ENCODE measurements at regions not wholly inside any gene's neighbourhood (a gene's known extent, or its start where the extent isn't known, plus 50 kb on each side); places are given as distances from the start of the nearest gene placed in this dataset.
A peak's percentile ranks its signal among the peaks of the same experiment; 100 is the strongest.

- Histone ChIP-seq H3K36me3 (ENCODE audit: control insufficient read depth, insufficient read depth, low read length) (no peaks in the 10 kb centered on the region), H3K27ac (ENCODE audit: low read depth, low read length) (no peak overlapping the region), H3K4me3 (ENCODE audit: low read depth, low read length) (no peak overlapping the region), H3K9me3 (ENCODE audit: control insufficient read depth, insufficient read depth, low read length) (no peaks in the 10 kb centered on the region), H3K4me1 (ENCODE audit: control insufficient read depth, insufficient read depth, low read length) (no peaks in the 10 kb centered on the region), H3K27me3 (ENCODE audit: control insufficient read depth, insufficient read depth, low read length) (no peaks in the 10 kb centered on the region)
- no CpG with 5 or more reads among the region's 3 CpGs for WGBS (ENCODE audit: insufficient coverage)
- DNase-seq (ENCODE audit: low read depth in 4 of 6, low spot score in 6 of 6) = peak in 1 of 6 donors; percentile 10
Measured at GRCh38 chr15:97623091-97623661, 337.3 kb upstream of the ARRDC4 start.

DNA sequence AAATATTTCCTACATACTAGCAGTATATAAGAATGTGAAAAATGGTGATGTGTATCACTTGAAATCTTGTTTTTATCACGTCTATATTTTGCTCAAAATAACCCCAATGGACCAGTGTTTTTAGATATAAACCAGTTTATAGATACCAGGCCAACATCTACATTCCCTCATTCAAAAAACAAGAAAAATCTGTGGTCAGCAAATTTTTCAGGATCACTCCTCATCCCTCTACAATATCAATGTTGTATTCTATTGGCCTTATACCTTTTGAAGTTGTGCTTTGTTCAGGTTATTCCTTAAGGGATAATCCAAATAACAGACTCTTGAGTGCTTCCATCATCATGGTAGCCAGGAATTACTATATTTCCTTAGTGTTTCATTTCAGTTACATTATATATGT, 332.9 kb upstream of the ARRDC4 start:
- Histone ChIP-seq H3K27ac (ENCODE audit: low read depth, low read length) (no peak overlapping the region), H3K4me3 (ENCODE audit: low read depth, low read length) (no peak overlapping the region)
- WGBS (ENCODE audit: insufficient coverage) = no CpG with 5 or more reads among the region's 1 CpG

DNA sequence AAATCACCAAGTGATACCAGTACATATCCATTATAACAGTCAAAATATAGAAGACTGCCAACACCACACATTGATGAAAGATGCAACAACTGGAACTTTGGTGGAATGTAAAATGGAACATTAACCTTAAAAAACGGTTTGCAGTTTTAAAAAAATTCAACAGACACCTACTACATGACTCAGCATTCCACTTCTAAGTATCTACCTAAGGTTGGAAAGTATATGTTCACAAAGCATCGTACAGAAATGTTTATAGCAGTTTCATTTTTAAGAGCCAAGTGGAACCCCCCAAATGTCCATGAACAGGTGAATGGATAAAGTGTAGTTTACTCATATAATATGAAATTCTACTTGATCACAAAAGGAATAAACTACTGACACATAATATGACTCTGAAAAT, 314.7 kb upstream of the ARRDC4 start:
- H3K36me3 ChIP-seq (ENCODE audit: control insufficient read depth, insufficient read depth, low read length) = no peaks in the 10 kb centered on the region
- H3K27me3 ChIP-seq (ENCODE audit: control insufficient read depth, insufficient read depth, low read length) = no peaks in the 10 kb centered on the region
- WGBS (ENCODE audit: insufficient coverage) = no CpG with 5 or more reads among the region's 2 CpGs
- no peak overlapping the region for H3K27ac ChIP-seq (ENCODE audit: low read depth, low read length)
- no peak overlapping the region for H3K4me3 ChIP-seq (ENCODE audit: low read depth, low read length)
- no peaks in the 10 kb centered on the region for H3K9me3 ChIP-seq (ENCODE audit: control insufficient read depth, insufficient read depth, low read length)
- no peak for DNase-seq (ENCODE audit: low read depth in 4 of 6, low spot score in 6 of 6)
- H3K4me1 ChIP-seq (ENCODE audit: control insufficient read depth, insufficient read depth, low read length) = no peaks in the 10 kb centered on the region

More for the DNA sequence above, 332.9 kb upstream of the ARRDC4 start:
- DNase-seq (ENCODE audit: low read depth in 4 of 6, low spot score in 6 of 6) = no peak
- no peaks in the 10 kb centered on the region for H3K4me1 ChIP-seq (ENCODE audit: control insufficient read depth, insufficient read depth, low read length)
- no peaks in the 10 kb centered on the region for H3K9me3 ChIP-seq (ENCODE audit: control insufficient read depth, insufficient read depth, low read length)
- no peaks in the 10 kb centered on the region for H3K36me3 ChIP-seq (ENCODE audit: control insufficient read depth, insufficient read depth, low read length)
- no peaks in the 10 kb centered on the region for H3K27me3 ChIP-seq (ENCODE audit: control insufficient read depth, insufficient read depth, low read length)

DNA sequence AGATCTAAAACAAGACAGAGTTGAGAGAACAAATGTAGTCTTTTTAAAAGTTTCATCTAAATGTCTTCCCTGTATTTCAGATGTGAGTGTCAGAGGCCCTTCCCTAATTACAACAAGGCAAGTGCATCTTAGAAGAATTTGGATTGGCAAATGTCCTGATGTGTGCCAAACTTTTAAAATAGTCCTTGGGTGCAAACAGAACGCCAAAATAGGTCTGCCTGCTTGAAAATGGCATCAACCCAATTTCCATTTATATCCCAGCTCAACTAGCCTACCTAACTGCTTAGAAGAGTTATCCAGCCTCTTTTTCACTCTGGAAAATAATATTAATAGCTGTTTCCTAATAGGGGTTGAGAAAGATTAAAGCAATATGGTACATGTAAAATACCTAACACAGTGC, 311.8 kb upstream of the ARRDC4 start:
- no peak for DNase-seq (ENCODE audit: low read depth in 4 of 6, low spot score in 6 of 6)
- Histone ChIP-seq H3K4me1 (ENCODE audit: control insufficient read depth, insufficient read depth, low read length) (peaks cover 9% of the 10 kb centered on the region), H3K27me3 (ENCODE audit: control insufficient read depth, insufficient read depth, low read length) (peaks cover 9% of the 10 kb centered on the region), H3K4me3 (ENCODE audit: low read depth, low read length) (no peak overlapping the region), H3K36me3 (ENCODE audit: control insufficient read depth, insufficient read depth, low read length) (no peaks in the 10 kb centered on the region), H3K9me3 (ENCODE audit: control insufficient read depth, insufficient read depth, low read length) (no peaks in the 10 kb centered on the region), H3K27ac (ENCODE audit: low read depth, low read length) (no peak overlapping the region)
- no CpG with 5 or more reads among the region's 1 CpG for WGBS (ENCODE audit: insufficient coverage)

DNA sequence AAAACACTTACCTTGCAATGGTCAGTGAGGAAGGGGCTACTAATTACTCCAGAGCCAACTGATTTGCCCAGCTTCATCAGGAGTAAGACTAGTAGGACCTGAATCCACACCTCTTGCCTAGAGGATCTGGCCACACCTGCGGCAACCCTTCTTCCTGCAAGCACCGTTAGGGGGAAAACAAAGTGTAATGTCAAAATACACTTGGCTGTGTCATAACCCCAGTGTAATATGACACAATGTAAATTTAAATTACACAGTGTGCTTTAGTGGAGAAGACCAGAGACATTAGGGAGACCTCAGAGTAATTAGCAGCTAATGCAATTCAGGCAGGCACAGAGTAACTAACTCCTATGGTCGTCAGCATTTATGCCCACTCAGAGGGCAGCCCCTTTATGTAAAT, 308.5 kb upstream of the ARRDC4 start:
- peak overlapping the region; percentile 29 for H3K27ac ChIP-seq (ENCODE audit: low read depth, low read length)
- peaks cover 14% of the 10 kb centered on the region for H3K27me3 ChIP-seq (ENCODE audit: control insufficient read depth, insufficient read depth, low read length)
- no peak overlapping the region for H3K4me3 ChIP-seq (ENCODE audit: low read depth, low read length)
- DNase-seq (ENCODE audit: low read depth in 4 of 6, low spot score in 6 of 6) = peak in 1 of 6 donors; percentile 57
- H3K4me1 ChIP-seq (ENCODE audit: control insufficient read depth, insufficient read depth, low read length) = peaks cover 9% of the 10 kb centered on the region
- H3K9me3 ChIP-seq (ENCODE audit: control insufficient read depth, insufficient read depth, low read length) = no peaks in the 10 kb centered on the region
- WGBS (ENCODE audit: insufficient coverage) = no CpG with 5 or more reads among the region's 3 CpGs
- H3K36me3 ChIP-seq (ENCODE audit: control insufficient read depth, insufficient read depth, low read length) = no peaks in the 10 kb centered on the region

DNA sequence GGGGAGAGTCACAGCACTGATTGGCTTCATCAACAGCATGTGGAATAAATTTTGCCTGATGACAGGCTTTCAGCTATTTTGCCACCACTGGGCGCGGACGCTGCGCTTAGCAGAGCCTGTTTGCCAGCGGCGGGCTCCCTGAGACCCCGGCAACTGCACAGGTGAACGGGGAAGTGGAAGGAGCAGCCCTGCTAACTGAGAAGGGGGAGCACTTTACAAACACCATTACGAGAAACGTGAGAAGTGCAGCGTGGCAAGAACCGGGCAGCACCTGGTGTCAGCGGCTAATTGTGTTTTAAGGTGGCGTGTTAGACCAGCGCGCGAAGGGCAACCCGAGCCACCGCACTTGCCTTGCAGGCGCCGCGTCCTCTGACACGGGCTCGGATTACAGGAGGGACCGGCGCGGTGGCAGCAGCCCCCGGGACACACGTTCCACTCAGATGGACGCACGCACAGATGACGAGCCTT, 307.8 kb upstream of the ARRDC4 start:
- Histone ChIP-seq H3K36me3 (ENCODE audit: control insufficient read depth, insufficient read depth, low read length) (no peaks in the 10 kb centered on the region), H3K4me3 (ENCODE audit: low read depth, low read length) (peak overlapping the region; percentile 49), H3K4me1 (ENCODE audit: control insufficient read depth, insufficient read depth, low read length) (peaks cover 9% of the 10 kb centered on the region), H3K27me3 (ENCODE audit: control insufficient read depth, insufficient read depth, low read length) (peaks cover 14% of the 10 kb centered on the region), H3K27ac (ENCODE audit: low read depth, low read length) (peak overlapping the region; percentile 29), H3K9me3 (ENCODE audit: control insufficient read depth, insufficient read depth, low read length) (no peaks in the 10 kb centered on the region)
- under 1% methylated on average over 30 of the region's 32 CpGs for WGBS (ENCODE audit: insufficient coverage)
- DNase-seq (ENCODE audit: low read depth in 4 of 6, low spot score in 6 of 6) = peak in 3 of 6 donors; percentile 3 to 69 (median 37)

- WGBS (ENCODE audit: insufficient coverage) = no CpG with 5 or more reads among the region's 1 CpG
- no peak for DNase-seq (ENCODE audit: low read depth in 4 of 6, low spot score in 6 of 6)
- Histone ChIP-seq H3K27ac (ENCODE audit: low read depth, low read length) (peak overlapping the region; percentile 76), H3K4me1 (ENCODE audit: control insufficient read depth, insufficient read depth, low read length) (peaks cover 9% of the 10 kb centered on the region), H3K4me3 (ENCODE audit: low read depth, low read length) (no peak overlapping the region), H3K27me3 (ENCODE audit: control insufficient read depth, insufficient read depth, low read length) (peaks cover 14% of the 10 kb centered on the region), H3K36me3 (ENCODE audit: control insufficient read depth, insufficient read depth, low read length) (no peaks in the 10 kb centered on the region), H3K9me3 (ENCODE audit: control insufficient read depth, insufficient read depth, low read length) (no peaks in the 10 kb centered on the region)
Measured at GRCh38 chr15:97653896-97654295, 306.6 kb upstream of the ARRDC4 start.

DNA sequence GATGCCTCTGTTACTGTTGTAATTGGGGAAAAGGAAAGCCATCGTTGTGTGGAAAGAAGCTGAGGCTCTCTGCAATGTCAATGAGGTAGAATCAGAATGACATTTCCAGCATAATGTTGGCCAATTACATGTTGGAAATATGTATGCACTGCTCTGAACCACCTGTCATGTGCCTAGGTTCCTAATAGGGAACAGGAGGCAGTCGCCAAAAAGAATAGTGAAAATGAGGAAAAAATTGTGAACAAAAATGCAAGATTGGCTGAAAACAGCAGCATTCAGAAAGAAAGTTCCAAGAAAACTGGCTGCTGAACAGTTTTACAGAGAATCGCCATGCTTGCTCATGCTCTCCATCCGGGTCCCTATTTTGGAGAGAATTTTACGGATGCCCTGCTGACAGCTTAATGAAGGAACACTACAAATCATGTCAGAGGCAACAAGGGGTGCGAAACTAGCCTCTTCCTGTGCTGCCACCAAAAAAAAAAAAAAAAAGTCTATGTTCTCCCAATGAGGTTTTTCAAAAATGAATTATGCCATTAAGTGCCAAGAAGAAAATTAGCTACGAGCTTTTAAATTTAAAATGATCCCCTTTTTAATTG, 305.9 kb upstream of the ARRDC4 start:
- Histone ChIP-seq H3K27ac (ENCODE audit: low read depth, low read length) (peak overlapping the region; percentile 76), H3K27me3 (ENCODE audit: control insufficient read depth, insufficient read depth, low read length) (peaks cover 14% of the 10 kb centered on the region)

DNA sequence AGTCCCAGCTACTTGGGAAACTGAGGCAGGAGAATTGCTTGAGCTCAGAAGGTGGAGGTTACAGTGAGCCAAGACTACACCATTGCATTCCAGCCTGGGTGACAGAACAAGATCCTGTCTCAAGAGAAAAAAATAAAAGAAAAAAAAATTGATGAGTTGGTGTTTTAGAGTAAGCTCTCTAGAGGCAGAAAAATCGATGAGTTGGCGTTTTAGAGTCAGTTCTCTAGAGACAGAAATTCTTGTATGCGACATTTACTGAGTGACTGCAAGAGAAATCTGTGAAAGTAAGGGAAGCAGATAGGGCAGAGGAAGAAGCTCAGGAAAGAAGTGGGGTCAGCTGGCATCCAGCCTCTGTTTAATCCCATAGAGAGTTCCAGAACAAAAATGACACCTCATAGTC, 298.7 kb upstream of the ARRDC4 start:
- no peak overlapping the region for H3K27ac ChIP-seq (ENCODE audit: low read depth, low read length)
- H3K4me3 ChIP-seq (ENCODE audit: low read depth, low read length) = no peak overlapping the region
- no peaks in the 10 kb centered on the region for H3K9me3 ChIP-seq (ENCODE audit: control insufficient read depth, insufficient read depth, low read length)
- no peaks in the 10 kb centered on the region for H3K4me1 ChIP-seq (ENCODE audit: control insufficient read depth, insufficient read depth, low read length)
- DNase-seq (ENCODE audit: low read depth in 4 of 6, low spot score in 6 of 6) = no peak
- no peaks in the 10 kb centered on the region for H3K36me3 ChIP-seq (ENCODE audit: control insufficient read depth, insufficient read depth, low read length)
- 75% methylated on average over 3 of the region's 3 CpGs for WGBS (ENCODE audit: insufficient coverage)
- H3K27me3 ChIP-seq (ENCODE audit: control insufficient read depth, insufficient read depth, low read length) = no peaks in the 10 kb centered on the region

More for the DNA sequence above, 305.9 kb upstream of the ARRDC4 start:
- Histone ChIP-seq H3K9me3 (ENCODE audit: control insufficient read depth, insufficient read depth, low read length) (no peaks in the 10 kb centered on the region), H3K4me3 (ENCODE audit: low read depth, low read length) (no peak overlapping the region), H3K36me3 (ENCODE audit: control insufficient read depth, insufficient read depth, low read length) (no peaks in the 10 kb centered on the region), H3K4me1 (ENCODE audit: control insufficient read depth, insufficient read depth, low read length) (peaks cover 9% of the 10 kb centered on the region)
- 10% methylated on average over 5 of the region's 7 CpGs for WGBS (ENCODE audit: insufficient coverage)
- peak in 2 of 6 donors; percentile 38 to 78 for DNase-seq (ENCODE audit: low read depth in 4 of 6, low spot score in 6 of 6)

DNA sequence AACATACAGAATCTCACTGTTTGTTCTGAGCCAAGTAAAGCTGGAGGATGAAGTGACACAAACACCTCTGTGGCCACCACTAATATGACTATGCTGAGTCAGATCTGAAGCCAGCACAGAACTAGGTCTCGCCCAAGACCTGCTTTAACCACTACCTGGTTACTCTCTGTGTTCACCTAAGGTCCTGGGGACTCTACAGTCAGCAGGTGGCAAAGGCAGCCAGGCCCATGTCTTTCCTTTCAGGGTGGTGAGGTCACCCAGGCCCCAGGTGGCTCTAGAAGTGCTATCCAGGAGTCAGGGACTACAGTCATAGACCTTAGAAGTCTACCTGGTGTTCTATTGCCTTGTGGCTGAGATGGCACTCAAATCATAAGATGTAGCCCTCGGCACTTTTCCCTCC, 287.9 kb upstream of the ARRDC4 start:
- Histone ChIP-seq H3K4me3 (ENCODE audit: low read depth, low read length) (no peak overlapping the region), H3K4me1 (ENCODE audit: control insufficient read depth, insufficient read depth, low read length) (no peaks in the 10 kb centered on the region), H3K36me3 (ENCODE audit: control insufficient read depth, insufficient read depth, low read length) (no peaks in the 10 kb centered on the region), H3K9me3 (ENCODE audit: control insufficient read depth, insufficient read depth, low read length) (no peaks in the 10 kb centered on the region), H3K27me3 (ENCODE audit: control insufficient read depth, insufficient read depth, low read length) (no peaks in the 10 kb centered on the region), H3K27ac (ENCODE audit: low read depth, low read length) (no peak overlapping the region)
- WGBS (ENCODE audit: insufficient coverage) = 50% methylated on average over 2 of the region's 2 CpGs
- no peak for DNase-seq (ENCODE audit: low read depth in 4 of 6, low spot score in 6 of 6)

Data from spinal cord (tissue), 9 donors.